Activated CD8-positive, alpha-beta T cell treated with anti-CD3 and anti-CD28 coated beads for 36 hours (primary cell): ENCODE measurements at regions not wholly inside any gene's neighbourhood (a gene's known extent, or its start where the extent isn't known, plus 50 kb on each side); places are given as distances from the start of the nearest gene placed in this dataset.

Source experiments
- ATAC-seq: fragments of 200-7000 bp; cut with Tn5 transposase; one replicate; pipeline ENCODE4 v1.10.0; 2021; ENCODE audit warnings: mild to moderate bottlenecking, moderate library complexity
- CTCF ChIA-PET: fragments of 350-600 bp; sonication (Branson Sonifier 250); formaldehyde crosslinking; loops from one replicate; lab custom pipeline; 2021; ENCODE audit warnings: antibody characterized with exemption; lab: Charles Lee
- POLR2A ChIA-PET: fragments of 350-600 bp; sonication (Branson Sonifier 250); formaldehyde crosslinking; loops from one replicate; lab custom pipeline; 2021; ENCODE audit warnings: antibody characterized with exemption; lab: Charles Lee
- DNase-seq: peaks from one replicate; pipeline ENCODE4 v3.0.0-alpha.2; 2020
- H3K27ac Mint-ChIP-seq: one replicate; pipeline ENCODE4 v1.8.0; 2021; ENCODE audit warnings: mild to moderate bottlenecking, mixed read lengths
- H3K27me3 Mint-ChIP-seq: one replicate; pipeline ENCODE4 v1.8.0; 2021; ENCODE audit warnings: mixed read lengths
- H3K36me3 Mint-ChIP-seq: one replicate; pipeline ENCODE4 v1.8.0; 2021; ENCODE audit warnings: low read depth, mixed read lengths
- H3K4me1 Mint-ChIP-seq: one replicate; pipeline ENCODE4 v1.8.0; 2021; ENCODE audit warnings: low read depth, mixed read lengths
- H3K4me3 Mint-ChIP-seq: one replicate; pipeline ENCODE4 v1.8.0; 2021; ENCODE audit warnings: mild to moderate bottlenecking, moderate library complexity, mixed read lengths
- H3K9me3 Mint-ChIP-seq: one replicate; pipeline ENCODE4 v1.8.0; 2021; ENCODE audit warnings: mixed read lengths
- CTCF ChIP-seq: fragments of 200-600 bp; IDR thresholded peaks from one replicate; pipeline ENCODE4 v1.8.0; 2022; ENCODE audit warnings: antibody characterized with exemption, mild to moderate bottlenecking
- intact Hi-C: fragments of 100-400 bp; cut with micrococcal nuclease; formaldehyde crosslinking; loops from one replicate; pipeline ENCODE4 v1.10.0; 2022

GRCh38 chr10:78211561-78212051 lies 177.9 kb downstream of the RPS24 start:
- TF ChIP-seq CTCF = no peak
- POLR2A ChIA-PET = no interaction called here
- H3K4me3 Mint-ChIP-seq = no peak overlapping the region
- DNase-seq = peak; percentile 33
- H3K36me3 Mint-ChIP-seq = no peaks in the 10 kb centered on the region
- no peaks in the 10 kb centered on the region for H3K9me3 Mint-ChIP-seq
- ATAC-seq = no peak
- H3K27me3 Mint-ChIP-seq = peaks cover 3% of the 10 kb centered on the region
- no peak overlapping the region for H3K27ac Mint-ChIP-seq
- H3K4me1 Mint-ChIP-seq = peaks cover 7% of the 10 kb centered on the region
- CTCF ChIA-PET = interaction anchor here (0.7 kb wide), 1 partner anchor 979 kb away, joined by 3 read pairs; no protein-coding TSS in a partner anchor
- intact Hi-C loops = no loop called here

- H3K27me3 Mint-ChIP-seq = peaks cover 7% of the 10 kb centered on the region
- ATAC-seq = no peak
- H3K4me1 Mint-ChIP-seq = peaks cover 7% of the 10 kb centered on the region
- H3K4me3 Mint-ChIP-seq = no peak overlapping the region
- no peak for TF ChIP-seq CTCF
- H3K27ac Mint-ChIP-seq = no peak overlapping the region
- DNase-seq = no peak
- H3K9me3 Mint-ChIP-seq = no peaks in the 10 kb centered on the region
- H3K36me3 Mint-ChIP-seq = no peaks in the 10 kb centered on the region
- CTCF ChIA-PET = no interaction called here
- intact Hi-C loops = no loop called here
- POLR2A ChIA-PET = no interaction called here
These were observed 178.6 kb downstream of the RPS24 start for GRCh38 chr10:78212060-78212785.

- no peak overlapping the region for H3K27ac Mint-ChIP-seq
- intact Hi-C loops = no loop called here
- TF ChIP-seq CTCF = no peak
- no peaks in the 10 kb centered on the region for H3K9me3 Mint-ChIP-seq
- no peaks in the 10 kb centered on the region for H3K36me3 Mint-ChIP-seq
- peaks cover 7% of the 10 kb centered on the region for H3K4me1 Mint-ChIP-seq
- ChIA-PET CTCF (no interaction called here), POLR2A (no interaction called here)
- DNase-seq (no peak), ATAC-seq (no peak)
- peaks cover 9% of the 10 kb centered on the region for H3K27me3 Mint-ChIP-seq
- H3K4me3 Mint-ChIP-seq = no peak overlapping the region
These were observed 179.1 kb downstream of the RPS24 start for GRCh38 chr10:78212786-78213175.

GRCh38 chr10:78214955-78215354 lies 181.3 kb downstream of the RPS24 start:
- TF ChIP-seq CTCF = no peak
- ATAC-seq (no peak), DNase-seq (no peak)
- Mint-ChIP-seq H3K27ac (peak overlapping the region; percentile 55), H3K4me3 (no peak overlapping the region), H3K36me3 (no peaks in the 10 kb centered on the region), H3K4me1 (peaks cover 7% of the 10 kb centered on the region), H3K9me3 (no peaks in the 10 kb centered on the region), H3K27me3 (peaks cover 21% of the 10 kb centered on the region)
- CTCF ChIA-PET = no interaction called here
- POLR2A ChIA-PET = no interaction called here
- intact Hi-C loops = no loop called here

- peaks cover 7% of the 10 kb centered on the region for H3K4me1 Mint-ChIP-seq
- intact Hi-C loops = no loop called here
- ATAC-seq (peak; percentile 76), DNase-seq (peak; percentile 70)
- TF ChIP-seq CTCF = no peak
- H3K36me3 Mint-ChIP-seq = no peaks in the 10 kb centered on the region
- H3K9me3 Mint-ChIP-seq = no peaks in the 10 kb centered on the region
- CTCF ChIA-PET = no interaction called here
- peaks cover 23% of the 10 kb centered on the region for H3K27me3 Mint-ChIP-seq
- peak overlapping the region; percentile 55 for H3K27ac Mint-ChIP-seq
- POLR2A ChIA-PET = interaction anchor here (1.1 kb wide), 1 partner anchor 132 kb away, joined by 3 read pairs; no protein-coding TSS in a partner anchor
- no peak overlapping the region for H3K4me3 Mint-ChIP-seq
These were observed 182.0 kb downstream of the RPS24 start for GRCh38 chr10:78215645-78216044.
